ENCODE measurements at regions not wholly inside any gene's neighbourhood (a gene's known extent, or its start where the extent isn't known, plus 50 kb on each side); places are given as distances from the start of the nearest gene placed in this dataset.

DNA sequence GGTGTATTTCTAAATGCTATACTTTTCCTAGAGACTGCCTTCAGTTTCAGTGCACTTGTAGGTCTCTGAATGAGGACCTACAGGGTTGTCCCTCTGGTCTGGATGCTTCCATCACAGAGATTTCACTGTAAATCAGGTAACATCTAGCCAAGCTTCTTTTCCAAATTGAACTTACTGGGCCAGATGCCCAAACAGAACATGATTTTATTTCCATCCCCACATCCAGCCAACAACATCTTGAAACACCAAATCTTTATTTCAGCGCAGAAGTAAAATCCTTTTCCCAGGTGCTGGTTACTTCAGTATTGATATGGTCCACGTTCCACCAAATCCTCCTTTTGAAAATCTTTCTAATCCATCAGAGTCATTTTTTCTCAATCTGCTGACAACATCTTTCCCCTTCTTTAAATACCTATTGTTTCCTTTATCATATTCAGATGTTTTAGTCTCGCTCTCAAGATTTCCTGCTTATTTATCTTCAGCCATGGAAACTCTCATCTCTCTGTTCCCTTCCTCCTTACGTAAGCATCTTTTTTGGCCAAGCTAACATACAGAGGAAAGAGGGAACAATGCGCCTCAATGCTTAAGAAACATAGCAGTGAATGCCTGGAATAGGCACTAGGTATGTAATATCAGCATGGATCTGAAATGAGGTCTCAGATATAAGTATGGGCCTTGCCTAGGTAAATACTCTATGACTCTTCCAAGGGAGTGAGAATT, 201.2 kb upstream of the MTNR1B start:
- no peak for TF ChIP-seq EZH2 (IDR thresholded peaks at IDR 0.05; ENCODE audit: low read length)
- TF ChIP-seq, protein P1, sequence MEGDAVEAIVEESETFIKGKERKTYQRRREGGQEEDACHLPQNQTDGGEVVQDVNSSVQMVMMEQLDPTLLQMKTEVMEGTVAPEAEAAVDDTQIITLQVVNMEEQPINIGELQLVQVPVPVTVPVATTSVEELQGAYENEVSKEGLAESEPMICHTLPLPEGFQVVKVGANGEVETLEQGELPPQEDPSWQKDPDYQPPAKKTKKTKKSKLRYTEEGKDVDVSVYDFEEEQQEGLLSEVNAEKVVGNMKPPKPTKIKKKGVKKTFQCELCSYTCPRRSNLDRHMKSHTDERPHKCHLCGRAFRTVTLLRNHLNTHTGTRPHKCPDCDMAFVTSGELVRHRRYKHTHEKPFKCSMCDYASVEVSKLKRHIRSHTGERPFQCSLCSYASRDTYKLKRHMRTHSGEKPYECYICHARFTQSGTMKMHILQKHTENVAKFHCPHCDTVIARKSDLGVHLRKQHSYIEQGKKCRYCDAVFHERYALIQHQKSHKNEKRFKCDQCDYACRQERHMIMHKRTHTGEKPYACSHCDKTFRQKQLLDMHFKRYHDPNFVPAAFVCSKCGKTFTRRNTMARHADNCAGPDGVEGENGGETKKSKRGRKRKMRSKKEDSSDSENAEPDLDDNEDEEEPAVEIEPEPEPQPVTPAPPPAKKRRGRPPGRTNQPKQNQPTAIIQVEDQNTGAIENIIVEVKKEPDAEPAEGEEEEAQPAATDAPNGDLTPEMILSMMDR (optimal IDR thresholded peaks at IDR 0.05 in 1 of 3, IDR thresholded peaks at IDR 0.05 in 1 of 3, conservative IDR thresholded peaks at IDR 0.05 in 1 of 3; ENCODE audit: extremely low read depth in 1 of 3, insufficient read depth in 2 of 3, low read length in 3 of 3): no peak

Data from keratinocyte (primary cell).